HCT116 (cell line): ENCODE measurements at regions not wholly inside any gene's neighbourhood (a gene's known extent, or its start where the extent isn't known, plus 50 kb on each side); places are given as distances from the start of the nearest gene placed in this dataset.

Source experiments
- ATAC-seq: fragments of 200-7000 bp; cut with Tn5 transposase; 2 replicates; pipeline ENCODE4 v1.9.1; 2020; ENCODE audit warnings: mild to moderate bottlenecking, moderate library complexity
- BruUV-seq: library from RNA; stranded (reverse); fragments of 400-500 nt; replicated peaks from 2 replicates; lab custom pipeline; 2021; lab: Mats Ljungman, UMichigan
- CTCF ChIA-PET: fragments of 300-600 bp; sonication (Branson Sonifier 250); formaldehyde crosslinking; loops from one replicate; lab custom pipeline; 2021; ENCODE audit warnings: antibody characterized with exemption; lab: Charles Lee
- POLR2A ChIA-PET: fragments of 300-600, 350-600 bp; sonication (Branson Sonifier 250); formaldehyde crosslinking; loops from one replicate; lab custom pipeline; 2021; ENCODE audit warnings: antibody characterized with exemption; lab: Charles Lee
- RAD21 ChIA-PET, 2 experiments: fragments of 300-600 bp; sonication (Branson Sonifier 250); formaldehyde crosslinking; loops; one replicate each; lab custom pipeline; 2023; ENCODE audit warnings: low total read pairs in 2 of 2; ENCODE audit not compliant: uncharacterized antibody in 2 of 2, unreplicated experiment in 2 of 2, low non-redundant PET in 1 of 2; lab: Charles Lee
- DNase-seq: peaks from one replicate; pipeline ENCODE4 v3.0.0-alpha.2; 2010; ENCODE audit warnings: low read depth, low spot score
- H2AFZ ChIP-seq: fragments of 200-600 bp; shearing (Covaris generic), sonication (generic); 2 replicates; pipeline ENCODE4 v1.6.1; 2017; ENCODE audit warnings: low read depth, mixed run types, mixed read lengths, antibody characterized with exemption, low read length; ENCODE audit not compliant: poor library complexity, severe bottlenecking
- H3K27ac ChIP-seq: 2 replicates; pipeline ENCODE4 v1.5.1; 2012; ENCODE audit warnings: low read depth, low read length
- H3K27me3 ChIP-seq: fragments of 200-600 bp; sonication (generic); 2 replicates; pipeline ENCODE4 v1.6.1; 2016; ENCODE audit warnings: mixed run types, low read length, mixed read lengths; ENCODE audit not compliant: insufficient read depth
- H3K36me3 ChIP-seq, 2 experiments: fragments of 200-500 bp in 1 of 2; fragments of 200-600 bp in 1 of 2; sonication (Bioruptor generic) in 1 of 2; sonication (generic) in 1 of 2; 2 replicates each; pipeline versions ENCODE4 v1.5.1 to v1.6.1; 2014 to 2016; ENCODE audit warnings: low read length in 2 of 2, inconsistent platforms in 1 of 2, mixed read lengths in 1 of 2, mixed run types in 1 of 2; ENCODE audit not compliant: insufficient read depth in 2 of 2, control insufficient read depth in 1 of 2
- H3K4me1 ChIP-seq, 2 experiments: fragments of 200-600 bp in 1 of 2; sonication (generic) in 1 of 2; 2 replicates each; pipeline versions ENCODE4 v1.5.1 to v1.6.1; 2012 to 2017; ENCODE audit warnings: low read length in 2 of 2, inconsistent platforms in 1 of 2, mild to moderate bottlenecking in 1 of 2, mixed read lengths in 1 of 2, mixed run types in 1 of 2, moderate library complexity in 1 of 2; ENCODE audit not compliant: insufficient read depth in 2 of 2, control insufficient read depth in 1 of 2
- H3K4me2 ChIP-seq: fragments of 200-600 bp; sonication (generic); 2 replicates; pipeline ENCODE4 v1.6.1; 2017; ENCODE audit warnings: mixed run types, low read length, mixed read lengths
- H3K4me3 ChIP-seq, 2 experiments: fragments of 200-600 bp in 1 of 2; sonication (generic) in 1 of 2; replicated peaks in 1 of 2; 2 replicates each; pipeline ENCODE4 v1.5.1; 2011 to 2016; ENCODE audit warnings: low read length in 2 of 2, control low read depth in 1 of 2, low read depth in 1 of 2, mild to moderate bottlenecking in 1 of 2, mixed read lengths in 1 of 2, mixed run types in 1 of 2
- H3K79me2 ChIP-seq: fragments of 200-600 bp; sonication (generic); 2 replicates; pipeline ENCODE4 v1.6.1; 2017; ENCODE audit warnings: mild to moderate bottlenecking, mixed run types, low read length, moderate library complexity, mixed read lengths; ENCODE audit not compliant: insufficient read depth
- H3K9ac ChIP-seq: fragments of 200-600 bp; sonication (generic); 2 replicates; pipeline ENCODE4 v1.6.1; 2016; ENCODE audit warnings: low read length, mixed read lengths
- H3K9me2 ChIP-seq: fragments of 200-600 bp; sonication (generic), shearing (Covaris generic); 2 replicates; pipeline ENCODE4 v1.6.1; 2017; ENCODE audit warnings: mixed run types, mild to moderate bottlenecking, moderate library complexity; ENCODE audit not compliant: insufficient read depth
- H3K9me3 ChIP-seq, 2 experiments: fragments of 200-500 bp in 1 of 2; fragments of 200-600 bp in 1 of 2; sonication (Bioruptor generic) in 1 of 2; sonication (generic) in 1 of 2; 2 replicates each; pipeline ENCODE4 v1.6.1; 2014 to 2017; ENCODE audit warnings: low read length in 2 of 2, mixed read lengths in 2 of 2, inconsistent platforms in 1 of 2, low read depth in 1 of 2, mild to moderate bottlenecking in 1 of 2, mixed run types in 1 of 2, moderate library complexity in 1 of 2; ENCODE audit not compliant: control insufficient read depth in 1 of 2, insufficient read depth in 1 of 2
- H4K20me1 ChIP-seq: fragments of 200-600 bp; sonication (generic), shearing (Covaris generic); 2 replicates; pipeline ENCODE4 v1.6.1; 2017; ENCODE audit warnings: mixed run types, mild to moderate bottlenecking, moderate library complexity; ENCODE audit not compliant: insufficient read depth
- ATF3 ChIP-seq: IDR thresholded peaks from 2 replicates; pipeline ENCODE4 v1.6.1; 2012
- EGR1 ChIP-seq: IDR thresholded peaks from 2 replicates; pipeline ENCODE4 v1.6.1; 2012; ENCODE audit warnings: low read depth
- ELF1 ChIP-seq: IDR thresholded peaks from 2 replicates; pipeline ENCODE4 v1.6.1; 2012; ENCODE audit warnings: low read depth, borderline replicate concordance
- EZH2 ChIP-seq: fragments of 200-600 bp; sonication (generic); IDR thresholded peaks from 2 replicates; pipeline ENCODE4 v1.6.1; 2017; ENCODE audit warnings: antibody characterized with exemption, mixed run types
- JUND ChIP-seq: IDR thresholded peaks from 2 replicates; pipeline ENCODE4 v1.6.1; 2012
- POLR2A ChIP-seq: IDR thresholded peaks from 2 replicates; pipeline ENCODE4 v1.7.0; 2011; ENCODE audit warnings: borderline replicate concordance; ENCODE audit not compliant: insufficient read depth, insufficient read length; ENCODE audit errors: extremely low read depth
- POLR2AphosphoS5 ChIP-seq: IDR thresholded peaks from 2 replicates; pipeline ENCODE4 v1.6.1; 2011; ENCODE audit warnings: mild to moderate bottlenecking, low read depth, low read length, moderate library complexity
- REST ChIP-seq: IDR thresholded peaks from 2 replicates; pipeline ENCODE4 v1.6.1; 2012; ENCODE audit warnings: low read depth
- SRF ChIP-seq: IDR thresholded peaks from 2 replicates; pipeline ENCODE4 v1.6.1; 2012; ENCODE audit warnings: low read depth
- YY1 ChIP-seq: IDR thresholded peaks from 2 replicates; pipeline ENCODE4 v1.6.1; 2011; ENCODE audit warnings: low read length, low read depth, moderate library complexity, mild to moderate bottlenecking; ENCODE audit not compliant: insufficient replicate concordance; ENCODE audit errors: extremely low read depth
- ZBTB33 ChIP-seq: IDR thresholded peaks from 2 replicates; pipeline ENCODE4 v1.6.1; 2011; ENCODE audit warnings: mild to moderate bottlenecking, low read length, moderate library complexity; ENCODE audit not compliant: insufficient replicate concordance; ENCODE audit errors: extremely low read depth
- ZNF274 ChIP-seq: fragments of 200-500 bp; sonication (Bioruptor generic); IDR thresholded peaks from 2 replicates; pipeline ENCODE4 v1.6.1; 2014; ENCODE audit warnings: mild to moderate bottlenecking, low read depth, low read length, inconsistent platforms
- intact Hi-C: fragments of 100-400 bp; cut with micrococcal nuclease; formaldehyde crosslinking; loops from 2 replicates; pipeline ENCODE4 v1.10.0; 2022

- no TSS peak for BruUV-seq
- no peaks in the 10 kb centered on the region for H3K79me2 ChIP-seq
- ATAC-seq, result no peak
Measured at GRCh38 chr9:78856144-78856543, 559.2 kb downstream of the PSAT1 start.

More at GRCh38 chr9:78856144-78856543, 559.2 kb downstream of the PSAT1 start:
- Histone ChIP-seq H4K20me1 (no peaks in the 10 kb centered on the region), H3K27me3 (no peaks in the 10 kb centered on the region), H3K9me2 (no peaks in the 10 kb centered on the region), H3K9ac (no peak overlapping the region), H3K36me3 (no peaks in the 10 kb centered on the region), H3K9me3 (no peaks in the 10 kb centered on the region), H3K4me1 (peaks cover 0 to 5% of the 10 kb centered on the region in 2 experiments; a peak in 1 of 4 replicates), H3K27ac (no peak overlapping the region), H3K4me3 (no peak overlapping the region), H3K4me2 (no peak overlapping the region), H2AFZ (no peak overlapping the region)
- intact Hi-C loops, result no loop called here
- ChIA-PET CTCF (no interaction called here), RAD21 (no interaction called here), POLR2A (no interaction called here)
- no peak for DNase-seq
- no peak for TF ChIP-seq EZH2
- TF ChIP-seq ZBTB33, result no peak
- TF ChIP-seq ZNF274, result no peak
- no peak for TF ChIP-seq POLR2A
- TF ChIP-seq YY1, result no peak
- no peak for TF ChIP-seq REST
- no peak for TF ChIP-seq POLR2AphosphoS5
- no peak for TF ChIP-seq JUND
- TF ChIP-seq EGR1, result no peak
- TF ChIP-seq ELF1, result no peak
- TF ChIP-seq SRF, result no peak
- no peak for TF ChIP-seq ATF3
